H1 (cell line): ENCODE measurements at regions not wholly inside any gene's neighbourhood (a gene's known extent, or its start where the extent isn't known, plus 50 kb on each side); places are given as distances from the start of the nearest gene placed in this dataset.

ENCODE experiments used
- HDAC2 ChIP-seq, 2 experiments: fragments of 300-600 bp in 1 of 2; sonication (generic) in 1 of 2; IDR thresholded peaks; 2 replicates each; pipeline ENCODE4 v1.6.1; 2011 to 2012; ENCODE audit warnings: low read depth in 2 of 2, low read length in 2 of 2, mild to moderate bottlenecking in 2 of 2, moderate library complexity in 2 of 2, borderline replicate concordance in 1 of 2, inconsistent platforms in 1 of 2
- TF ChIP-seq, protein P1 (sequence below), 3 experiments: IDR thresholded peaks; 1 replicate in 2 of 3; 2 replicates in 1 of 3; pipeline versions ENCODE4 v1.5.1 to v1.6.1; 2011; ENCODE audit warnings: low read length in 3 of 3, mild to moderate bottlenecking in 3 of 3, inconsistent platforms in 2 of 3, low read depth in 1 of 3, moderate library complexity in 1 of 3; ENCODE audit not compliant: insufficient read depth in 1 of 3; ENCODE audit errors: control extremely low read depth in 1 of 3

DNA sequence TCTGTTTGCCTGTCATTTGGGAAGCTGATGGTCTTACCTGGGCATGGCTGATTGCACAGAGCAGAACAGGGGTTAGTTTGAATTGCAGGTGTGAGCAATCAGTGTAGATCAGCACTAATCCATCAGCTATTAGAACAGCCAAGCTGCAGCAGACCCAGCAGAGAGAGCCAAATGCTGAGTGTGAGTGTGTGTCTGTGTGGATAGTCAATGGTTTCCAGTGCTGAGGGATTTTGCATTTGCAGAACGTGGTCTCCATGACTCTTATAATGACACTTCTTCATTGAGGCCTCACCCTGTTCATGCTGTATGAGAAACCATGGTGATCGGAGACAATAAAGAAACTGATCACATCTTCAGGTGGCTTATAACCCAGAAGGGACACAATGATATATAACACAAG is 312.1 kb downstream of the SOX2 start (continued):
- TF ChIP-seq, protein P1, sequence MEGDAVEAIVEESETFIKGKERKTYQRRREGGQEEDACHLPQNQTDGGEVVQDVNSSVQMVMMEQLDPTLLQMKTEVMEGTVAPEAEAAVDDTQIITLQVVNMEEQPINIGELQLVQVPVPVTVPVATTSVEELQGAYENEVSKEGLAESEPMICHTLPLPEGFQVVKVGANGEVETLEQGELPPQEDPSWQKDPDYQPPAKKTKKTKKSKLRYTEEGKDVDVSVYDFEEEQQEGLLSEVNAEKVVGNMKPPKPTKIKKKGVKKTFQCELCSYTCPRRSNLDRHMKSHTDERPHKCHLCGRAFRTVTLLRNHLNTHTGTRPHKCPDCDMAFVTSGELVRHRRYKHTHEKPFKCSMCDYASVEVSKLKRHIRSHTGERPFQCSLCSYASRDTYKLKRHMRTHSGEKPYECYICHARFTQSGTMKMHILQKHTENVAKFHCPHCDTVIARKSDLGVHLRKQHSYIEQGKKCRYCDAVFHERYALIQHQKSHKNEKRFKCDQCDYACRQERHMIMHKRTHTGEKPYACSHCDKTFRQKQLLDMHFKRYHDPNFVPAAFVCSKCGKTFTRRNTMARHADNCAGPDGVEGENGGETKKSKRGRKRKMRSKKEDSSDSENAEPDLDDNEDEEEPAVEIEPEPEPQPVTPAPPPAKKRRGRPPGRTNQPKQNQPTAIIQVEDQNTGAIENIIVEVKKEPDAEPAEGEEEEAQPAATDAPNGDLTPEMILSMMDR (IDR thresholded peaks at IDR 0.05; ENCODE audit: control extremely low read depth in 1 of 3, insufficient read depth in 1 of 3, low read depth in 1 of 3, low read length in 3 of 3) = no peak
- no peak for TF ChIP-seq HDAC2 (IDR thresholded peaks at IDR 0.05; ENCODE audit: borderline replicate concordance in 1 of 2, low read depth in 2 of 2, low read length in 2 of 2)
